GM20431 (cell line): ENCODE measurements at regions not wholly inside any gene's neighbourhood (a gene's known extent, or its start where the extent isn't known, plus 50 kb on each side); places are given as distances from the start of the nearest gene placed in this dataset.

Source experiments
- in situ Hi-C: fragments of 300-500 bp; cut with MseI, MboI; formaldehyde crosslinking; loops from one replicate; pipeline ENCODE4 v1.15.0; 2020; ENCODE audit warnings: low sequenced_read_pairs; ENCODE audit not compliant: unreplicated experiment

DNA sequence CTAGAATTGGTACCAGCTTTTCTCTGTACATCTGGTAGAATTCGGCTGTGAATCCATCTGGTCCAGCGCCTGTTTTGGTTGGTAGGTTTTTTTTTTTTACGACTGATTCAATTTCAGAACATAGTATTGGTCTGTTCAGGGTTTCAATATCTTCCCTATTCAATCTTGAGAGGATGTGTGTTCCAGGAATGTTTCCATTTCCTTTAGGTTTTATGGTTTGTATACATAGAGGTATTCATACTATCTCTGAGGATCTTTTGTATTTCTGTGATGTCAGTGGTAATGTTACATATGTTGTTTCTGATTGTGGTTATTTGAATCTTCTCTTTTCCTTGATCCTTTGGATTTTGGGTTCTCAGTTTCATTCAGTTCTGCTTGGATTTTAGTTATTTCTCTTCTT is 172.1 kb upstream of the ITGA4 start:
- in situ Hi-C loops = loop anchor here (25.0 kb wide), 1 partner anchor 173 kb away; no protein-coding TSS in a partner anchor

DNA sequence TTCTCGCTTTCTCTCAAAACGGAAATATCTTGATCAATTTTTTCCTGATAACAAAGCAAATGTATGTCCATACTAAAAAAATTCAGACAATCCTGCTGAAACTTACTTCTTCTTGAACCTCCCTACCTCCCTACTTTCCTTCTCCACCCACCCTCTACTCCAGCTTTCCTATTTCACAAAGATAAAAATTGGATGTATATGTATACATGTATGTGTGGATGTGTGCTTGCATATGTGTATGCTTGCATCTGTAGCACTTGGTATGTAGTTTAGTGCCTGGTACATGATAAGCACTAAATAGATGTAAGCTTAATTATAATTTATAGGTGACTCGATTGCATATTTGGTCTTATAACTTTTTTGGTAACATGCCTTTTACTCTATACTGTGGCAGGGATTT is 167.5 kb upstream of the ITGA4 start:
- in situ Hi-C loops = loop anchor here (25.0 kb wide), 1 partner anchor 177 kb away; no protein-coding TSS in a partner anchor

DNA sequence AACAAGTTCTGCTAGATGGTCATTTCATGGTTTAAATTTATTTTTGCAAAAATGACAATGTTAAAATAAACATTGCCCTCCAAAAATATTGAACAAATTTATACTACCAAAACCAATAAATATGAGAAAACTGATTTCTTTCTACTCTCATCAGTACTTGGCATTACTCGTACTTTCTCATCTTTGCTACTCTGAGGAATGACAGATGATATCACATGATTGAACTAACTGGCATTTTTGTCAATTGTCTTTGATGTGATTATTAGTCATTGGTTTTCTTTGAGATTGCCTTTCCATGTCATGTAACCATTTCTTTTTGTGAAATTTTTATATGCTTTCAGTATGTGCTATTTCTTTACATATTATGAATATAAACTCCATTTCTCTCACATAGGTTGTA is 167.0 kb upstream of the ITGA4 start:
- in situ Hi-C loops = loop anchor here (25.0 kb wide), 1 partner anchor 178 kb away; no protein-coding TSS in a partner anchor

DNA sequence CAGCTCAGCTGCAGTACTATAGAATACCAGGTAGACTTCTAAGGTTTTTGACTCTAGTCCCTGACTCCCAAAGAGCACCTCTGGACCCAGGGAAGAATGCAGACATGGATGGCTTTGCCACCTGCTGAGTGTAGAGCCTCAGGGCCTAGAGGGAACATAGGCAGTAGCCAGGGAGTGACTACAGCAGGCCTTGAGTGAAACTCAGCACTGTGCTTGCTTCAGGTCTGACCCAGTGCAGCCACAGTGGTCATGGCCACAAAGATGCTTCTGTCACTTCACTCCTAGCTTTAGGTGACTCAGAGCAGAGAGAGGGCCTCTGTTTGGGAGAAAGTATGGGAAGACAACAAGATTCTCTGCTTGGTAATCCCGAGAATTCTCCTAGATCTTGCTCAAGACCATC is 162.2 kb upstream of the ITGA4 start:
- in situ Hi-C loops = loop anchor here (25.0 kb wide), 1 partner anchor 183 kb away; no protein-coding TSS in a partner anchor

DNA sequence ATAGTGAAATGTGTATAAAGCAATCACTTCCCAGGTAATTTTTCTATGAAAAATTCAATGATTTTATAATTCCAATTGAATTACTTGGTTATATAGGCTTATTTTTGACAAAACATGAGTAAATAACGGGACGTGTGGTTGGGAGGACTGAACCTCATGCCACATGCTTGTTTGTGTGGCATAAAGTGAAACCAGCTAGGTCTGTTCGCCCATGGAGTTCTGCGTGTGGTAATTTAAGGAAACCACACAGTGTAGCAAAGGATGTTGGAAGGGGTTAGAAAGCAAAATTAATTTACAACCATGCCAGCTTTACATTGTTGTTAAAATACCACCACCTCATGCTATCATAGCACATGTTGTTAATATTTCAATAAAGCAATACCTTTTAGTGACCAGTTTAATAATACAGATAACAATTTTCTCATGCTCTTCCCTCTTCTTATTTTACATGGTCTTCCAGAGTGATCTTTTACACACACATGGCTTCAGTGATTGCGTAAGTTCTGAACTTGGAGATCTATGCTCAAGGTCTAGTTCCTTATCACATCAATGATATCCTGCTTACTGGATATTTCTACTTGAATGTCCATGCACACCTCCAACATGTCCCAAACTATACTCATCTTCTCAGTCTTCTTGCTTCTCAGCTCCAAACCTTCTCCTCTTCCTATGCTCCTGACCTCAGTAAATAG is 156.4 kb upstream of the ITGA4 start:
- in situ Hi-C loops = no loop called here

DNA sequence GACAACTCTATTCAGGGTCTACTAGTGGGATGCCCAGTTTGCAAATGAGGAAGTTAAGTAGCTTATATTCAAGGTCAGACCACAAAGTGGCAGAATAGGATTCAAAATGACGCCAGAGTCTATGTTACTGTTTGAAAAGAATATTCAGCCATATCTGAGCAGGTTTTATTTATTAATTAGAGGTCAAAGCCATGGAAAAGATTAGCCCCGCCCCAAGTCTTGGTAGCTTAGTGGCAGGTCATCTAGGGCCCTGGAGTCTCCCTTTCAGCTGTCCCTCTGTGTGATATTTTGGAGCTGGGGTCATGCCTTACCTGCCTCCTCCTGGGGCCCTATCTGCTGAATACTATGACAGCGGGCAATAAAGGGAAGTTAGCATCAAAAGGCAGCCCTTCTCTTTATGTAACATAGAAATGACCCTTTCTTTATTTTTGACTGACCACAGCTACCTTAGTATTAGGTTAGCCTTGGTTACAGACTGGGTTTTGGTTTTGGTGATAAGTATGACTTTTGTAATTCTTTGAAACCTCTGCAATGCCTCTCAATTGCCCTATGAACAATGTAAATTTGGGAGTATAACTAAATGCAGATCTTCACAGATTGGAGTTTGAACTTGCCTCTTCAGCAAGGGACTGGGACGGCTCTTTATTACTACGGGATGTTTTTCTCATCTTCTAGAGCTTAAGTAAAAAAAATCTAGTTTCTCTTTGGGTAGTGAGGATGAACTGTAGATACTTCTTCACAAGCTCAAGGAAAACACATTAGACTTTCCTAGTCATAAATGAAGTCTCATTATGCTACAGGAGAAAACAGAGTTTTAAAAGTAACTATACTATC is 153.0 kb upstream of the ITGA4 start:
- in situ Hi-C loops = no loop called here

DNA sequence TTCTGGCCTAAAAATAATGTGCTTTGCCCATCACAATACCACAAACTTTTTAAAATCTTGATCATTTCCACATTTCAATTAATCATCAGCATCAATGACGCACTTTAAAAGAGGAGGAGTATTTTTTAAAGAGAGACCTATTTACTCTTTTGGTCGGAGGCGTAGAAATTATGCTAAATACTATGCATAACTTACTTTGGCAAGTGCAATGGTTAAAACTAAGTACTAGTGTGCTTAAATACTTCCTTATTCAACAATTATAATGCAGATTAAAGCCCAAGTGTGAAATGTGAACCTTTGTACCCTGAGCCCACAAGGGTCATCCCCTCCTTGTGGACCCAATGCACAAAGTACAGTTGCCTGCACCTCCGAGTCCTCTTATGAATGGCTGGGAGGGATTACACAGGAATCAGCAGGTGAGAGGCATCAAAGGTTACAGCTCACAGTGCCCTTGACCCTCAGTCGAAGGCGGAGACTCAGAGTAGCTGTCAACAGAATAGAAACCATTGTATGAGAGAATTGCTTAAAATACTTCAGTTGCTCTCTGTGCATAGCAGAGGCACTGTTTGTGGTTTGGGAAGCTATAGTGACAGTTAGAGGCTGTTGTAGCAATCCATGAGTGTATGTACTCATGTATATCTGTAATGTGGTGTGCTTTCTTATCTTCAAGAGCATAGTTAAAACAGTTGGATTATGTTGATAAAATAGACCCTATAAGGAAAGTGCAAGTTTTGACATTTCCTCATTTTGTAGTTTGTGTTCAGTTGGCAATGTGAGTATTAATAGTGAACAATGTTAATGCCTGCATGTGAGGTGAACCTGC is 151.7 kb upstream of the ITGA4 start:
- in situ Hi-C loops = no loop called here

DNA sequence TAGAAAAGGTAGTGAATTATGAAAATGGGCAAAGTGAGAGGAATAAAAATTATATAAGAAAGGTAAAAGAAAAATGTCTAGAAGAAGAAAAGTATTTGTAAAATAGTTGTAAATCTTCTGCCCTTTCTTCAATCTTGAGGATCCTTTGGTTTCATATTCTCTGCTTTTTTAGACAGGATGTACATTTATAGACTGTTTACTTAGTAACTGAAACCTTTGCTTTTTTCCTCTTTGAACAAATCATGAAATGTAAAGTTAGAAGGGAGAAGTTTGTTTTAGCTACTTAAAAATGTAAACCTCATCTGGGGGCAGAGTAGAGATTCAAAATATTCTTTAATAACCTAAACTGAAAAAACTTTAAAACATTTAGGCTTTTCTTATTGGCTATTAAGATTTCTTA is 150.4 kb upstream of the ITGA4 start:
- in situ Hi-C loops = no loop called here

DNA sequence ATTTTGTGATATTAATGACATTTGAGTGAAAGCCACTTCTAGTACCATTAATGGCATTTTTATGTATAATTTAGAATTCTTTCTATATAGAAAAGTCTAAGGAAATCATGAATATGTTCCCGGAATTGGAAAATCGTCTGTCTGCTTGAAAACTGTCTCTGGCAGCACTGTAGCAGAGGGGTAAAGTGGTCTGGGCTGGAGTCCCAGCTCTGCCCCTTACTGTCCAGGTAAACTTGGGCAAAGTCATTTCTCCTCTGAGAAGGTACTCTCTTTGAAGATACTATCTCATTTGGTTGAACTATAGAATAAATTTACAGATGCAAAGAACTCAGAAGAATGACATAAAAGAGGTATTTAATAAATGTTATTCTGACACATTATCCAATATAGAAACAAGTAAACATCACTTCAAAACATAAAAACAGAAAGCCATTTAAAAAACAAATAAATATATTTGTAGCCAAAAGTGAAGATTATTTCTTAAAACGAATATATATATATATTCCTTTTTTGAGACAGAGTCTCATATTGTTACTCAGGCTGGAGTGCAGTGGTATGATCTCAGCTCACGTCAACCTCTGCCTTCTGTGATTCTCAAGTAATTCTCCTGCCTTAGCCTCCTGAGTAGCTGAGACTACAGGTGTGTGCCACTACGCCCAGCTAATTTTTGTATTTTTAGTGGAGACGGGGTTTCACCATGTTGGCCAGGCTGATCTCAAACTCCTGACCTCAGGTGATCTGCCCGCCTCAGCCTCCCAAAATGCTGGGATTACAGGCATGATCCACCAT is 149.8 kb upstream of the ITGA4 start:
- in situ Hi-C loops = no loop called here

DNA sequence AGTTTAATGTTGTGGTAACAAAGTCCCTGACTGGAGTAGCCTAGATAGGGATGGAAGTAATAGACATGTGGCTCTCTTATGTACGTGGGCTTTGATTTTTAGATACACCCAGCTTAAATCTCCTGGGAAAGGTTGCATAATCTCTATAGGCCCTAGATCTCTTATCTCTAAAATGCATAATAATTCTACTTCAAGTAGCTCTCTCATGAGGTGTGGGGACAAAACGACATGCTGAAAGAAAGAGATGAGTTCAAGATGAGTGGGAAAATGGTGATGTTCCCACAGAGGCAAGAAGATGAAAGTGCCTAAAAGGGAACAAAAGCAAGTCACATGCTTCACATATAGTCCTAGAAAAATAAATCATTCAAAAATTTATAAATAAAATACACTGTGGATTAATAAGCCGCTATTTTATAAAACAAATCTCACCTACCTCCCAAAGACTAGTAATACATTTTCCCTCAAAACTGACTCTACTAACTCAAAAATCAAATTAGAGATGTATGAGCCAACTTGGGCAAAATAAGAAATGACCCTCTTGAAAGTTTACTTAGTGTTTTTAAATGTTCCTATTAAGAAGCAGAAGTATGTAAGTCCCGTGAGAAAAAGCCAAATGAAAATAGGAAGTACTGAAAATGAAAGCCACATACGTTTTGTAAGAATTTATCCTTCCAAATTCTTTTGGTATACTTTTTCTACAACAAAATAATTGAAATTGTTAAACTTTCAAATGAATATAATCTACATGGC is 148.2 kb upstream of the ITGA4 start:
- in situ Hi-C loops = no loop called here

DNA sequence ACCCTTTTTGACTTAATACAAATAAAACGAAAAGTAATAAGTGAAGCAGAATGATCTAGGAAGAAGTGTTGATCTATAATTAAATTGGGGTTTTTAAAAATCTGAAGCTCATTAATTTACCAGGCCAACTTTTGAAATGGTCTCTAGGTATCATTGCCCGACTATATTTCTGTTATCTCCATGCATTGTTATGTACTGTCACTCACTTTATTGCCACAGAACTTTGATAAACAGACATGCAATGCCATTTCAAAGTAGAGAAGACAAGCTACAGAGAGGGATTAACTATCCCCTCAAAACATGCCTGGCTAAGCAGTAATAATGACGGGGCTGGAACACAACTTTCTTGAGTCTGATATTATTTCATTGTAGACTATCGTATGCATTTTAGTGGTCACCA is 147.6 kb upstream of the ITGA4 start:
- in situ Hi-C loops = no loop called here

DNA sequence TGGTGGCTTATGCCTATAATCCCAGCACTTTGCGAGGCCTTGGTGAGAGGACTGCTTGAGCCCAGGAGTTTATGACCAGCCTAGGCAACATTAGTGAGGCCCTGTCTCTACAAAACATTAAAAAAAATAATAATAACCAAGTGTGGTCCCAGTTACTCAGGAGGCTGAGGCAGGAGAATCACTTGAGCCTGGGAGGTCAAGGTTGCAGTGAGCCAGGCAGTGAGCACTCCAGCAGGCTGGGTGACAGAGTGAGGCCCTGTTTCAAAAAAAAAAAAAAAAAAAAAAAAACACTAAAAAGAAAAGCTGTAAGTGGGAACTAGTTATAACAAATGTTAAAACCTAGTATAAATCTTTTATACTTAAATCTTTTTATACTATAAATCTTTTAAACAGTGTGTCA is 146.2 kb upstream of the ITGA4 start:
- in situ Hi-C loops = no loop called here

DNA sequence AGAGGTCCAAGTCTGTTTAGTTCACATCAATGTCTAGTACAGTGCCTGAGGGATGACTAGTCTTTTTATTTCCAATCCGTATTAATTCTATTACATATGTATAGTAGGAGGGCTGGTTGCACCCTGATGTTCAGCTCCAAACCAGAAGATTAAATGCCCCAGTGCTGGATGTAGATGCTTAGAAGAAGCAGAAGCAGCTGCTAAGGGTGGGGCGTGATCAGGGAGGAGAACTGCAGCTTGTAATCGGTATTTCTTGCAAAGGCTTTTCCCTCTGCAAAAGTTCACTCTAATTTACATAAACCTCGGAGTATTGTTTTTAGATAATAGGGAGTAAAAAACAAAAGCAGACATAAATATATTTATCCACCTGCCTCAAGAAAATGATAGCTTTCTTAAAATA is 145.3 kb upstream of the ITGA4 start:
- in situ Hi-C loops = no loop called here

DNA sequence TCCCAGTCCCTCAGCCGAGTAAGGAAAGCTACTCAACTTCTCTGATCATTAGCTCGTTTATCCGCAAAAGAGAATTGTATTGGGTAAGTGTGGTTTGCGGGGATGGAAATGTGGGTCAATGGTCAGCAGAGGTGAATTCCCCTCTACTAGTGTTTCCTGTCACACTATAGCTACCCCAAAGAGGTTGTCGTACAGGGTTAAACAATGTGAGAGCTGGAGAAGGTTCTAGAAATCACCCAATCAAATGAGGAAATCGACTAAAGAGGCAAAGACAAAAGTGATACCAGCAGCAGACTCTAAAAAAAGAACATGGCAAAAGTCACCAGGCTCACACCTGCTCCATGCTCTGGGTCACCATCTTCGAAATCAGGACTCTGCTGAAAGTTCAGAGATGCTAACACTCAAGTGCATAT is 144.7 kb upstream of the ITGA4 start:
- in situ Hi-C loops = no loop called here

DNA sequence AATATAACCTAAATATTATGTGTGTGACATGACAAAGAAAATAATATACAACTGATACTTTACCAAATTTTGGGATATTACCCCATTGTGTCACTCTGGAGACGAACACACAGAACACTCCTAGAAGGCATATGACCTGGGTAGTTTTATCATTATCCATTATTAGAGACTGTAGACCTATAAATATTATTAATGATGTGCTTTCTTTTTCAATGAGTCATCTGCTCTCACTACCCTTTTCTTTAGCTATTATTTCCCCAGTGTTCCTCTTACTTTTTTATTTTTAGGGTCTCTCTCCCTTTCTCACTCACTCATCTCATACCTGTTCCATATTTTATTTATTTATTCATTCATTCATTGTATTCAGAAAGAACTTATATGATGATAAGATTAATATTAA is 143.3 kb upstream of the ITGA4 start:
- in situ Hi-C loops = no loop called here

DNA sequence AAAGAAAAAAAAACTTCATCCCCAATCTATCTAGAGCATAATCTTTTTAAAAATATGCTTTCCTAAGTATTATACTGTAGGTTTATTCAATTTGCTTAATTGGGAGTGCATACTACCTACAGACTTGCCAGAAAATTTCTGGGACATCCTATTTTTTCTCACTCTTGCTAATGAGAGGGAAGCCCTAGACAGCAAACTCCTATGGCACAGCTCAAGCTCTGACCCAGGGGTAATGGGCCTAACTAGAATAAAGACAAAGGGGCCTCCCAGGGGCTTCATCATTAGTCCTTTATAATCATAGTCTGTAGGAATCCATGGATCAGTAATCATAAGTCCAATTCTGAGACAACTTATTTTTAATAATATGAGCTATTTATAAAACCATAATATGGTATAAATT is 142.6 kb upstream of the ITGA4 start:
- in situ Hi-C loops = no loop called here

DNA sequence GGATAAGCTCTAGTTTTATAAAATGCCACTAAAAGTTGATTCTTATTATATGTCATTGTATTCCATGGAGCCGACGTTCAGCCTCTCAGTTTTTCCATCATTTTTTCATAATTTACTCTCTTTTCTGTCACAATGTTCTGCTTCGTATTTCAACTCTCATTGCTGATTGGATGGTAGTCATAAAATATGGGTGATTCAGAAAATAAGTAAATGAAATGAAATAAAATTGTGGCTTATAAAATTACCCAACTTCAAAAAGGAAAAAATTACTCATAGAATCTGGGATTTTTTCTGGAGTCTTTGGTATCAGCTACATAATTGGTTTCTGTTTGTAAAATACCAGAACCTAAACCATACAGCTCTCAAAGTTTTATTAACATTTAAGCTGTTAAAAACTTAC is 139.7 kb upstream of the ITGA4 start:
- in situ Hi-C loops = no loop called here

DNA sequence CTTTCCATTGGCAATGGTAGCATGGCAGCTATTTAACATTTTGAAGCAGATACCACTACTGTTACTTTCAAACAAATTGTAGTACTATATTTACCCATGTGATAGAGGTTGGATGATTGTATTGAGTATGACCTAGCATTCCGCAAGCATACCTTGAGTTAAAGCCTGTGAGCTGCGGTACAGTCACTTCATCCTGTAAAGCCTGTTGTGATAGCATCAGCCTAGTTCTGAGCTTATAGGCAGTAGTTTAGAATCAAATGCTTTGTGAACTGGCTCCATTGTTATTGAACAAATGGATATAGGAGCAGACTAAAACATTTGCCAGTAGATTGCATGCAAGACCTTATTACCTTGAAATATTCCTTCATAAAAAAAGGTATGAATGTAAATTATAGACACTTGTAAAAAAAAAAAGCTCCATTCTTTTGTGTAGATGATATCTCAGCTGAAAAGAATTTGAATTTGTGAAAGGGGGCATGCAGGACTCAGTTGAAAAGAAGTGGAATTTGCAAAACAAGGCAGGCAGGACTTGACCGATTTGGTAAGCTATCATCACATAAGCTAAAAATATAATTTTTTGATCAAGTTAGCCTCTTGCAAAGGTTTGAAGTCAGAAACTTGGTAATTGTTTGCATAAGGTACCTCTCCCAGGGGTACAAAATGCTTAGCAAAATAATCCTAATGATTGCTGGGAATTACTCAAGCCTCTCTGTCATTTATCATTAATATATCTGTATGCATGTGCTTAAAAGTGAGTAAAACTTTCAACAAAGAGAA is 138.5 kb upstream of the ITGA4 start:
- in situ Hi-C loops = no loop called here
